ENCODE measurements at regions not wholly inside any gene's neighbourhood (a gene's known extent, or its start where the extent isn't known, plus 50 kb on each side); places are given as distances from the start of the nearest gene placed in this dataset.

DNA sequence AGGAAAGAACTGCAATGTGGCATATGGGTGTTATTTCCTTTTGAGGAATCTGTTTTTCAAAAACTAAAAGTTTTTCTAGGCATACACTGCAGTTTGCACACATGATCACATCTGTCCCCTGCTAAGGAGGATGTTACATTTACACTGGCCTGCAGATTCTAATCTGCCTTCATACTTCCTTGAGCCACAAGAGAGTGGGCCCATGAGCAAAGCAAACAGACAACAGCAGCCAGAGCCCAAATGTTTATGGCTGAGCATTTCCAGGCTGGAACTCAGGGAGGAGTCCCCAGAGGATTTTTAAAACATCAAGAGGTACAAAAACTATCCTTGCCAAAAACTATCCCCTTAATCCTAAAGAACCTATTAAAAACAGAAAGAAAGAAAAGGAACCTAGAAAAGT, 117.2 kb upstream of the MTNR1B start:
- Histone ChIP-seq H3K9ac (ENCODE audit: control insufficient read depth, extremely low read depth, insufficient read depth, low read length) (no peak overlapping the region), H3K27me3 (ENCODE audit: control insufficient read depth, extremely low read depth, insufficient read depth, low read length) (peaks cover 9% of the 10 kb centered on the region), H3K4me1 (ENCODE audit: control insufficient read depth, extremely low read depth, insufficient read depth, low read length) (peaks cover 13% of the 10 kb centered on the region), H2AFZ (ENCODE audit: control insufficient read depth, low read length) (no peak overlapping the region), H3K36me3 (ENCODE audit: control insufficient read depth in 2 of 2, extremely low read depth in 1 of 2, insufficient read depth in 2 of 2, low read length in 2 of 2) (no peaks in the 10 kb centered on the region), H3K27ac (ENCODE audit: control insufficient read depth, insufficient read depth, low read length) (no peak overlapping the region), H3K9me1 (ENCODE audit: control insufficient read depth, extremely low read depth, insufficient read depth, low read length) (no peaks in the 10 kb centered on the region), H3K4me3 (ENCODE audit: control insufficient read depth in 2 of 3, extremely low read depth in 1 of 3, insufficient read depth in 2 of 3, low read depth in 1 of 3, low read length in 3 of 3) (no peak overlapping the region), H3K4me2 (ENCODE audit: control insufficient read depth, extremely low read depth, insufficient read depth, low read depth, low read length) (no peak overlapping the region), H4K20me1 (ENCODE audit: control insufficient read depth, extremely low read depth, insufficient read depth, low read length) (no peaks in the 10 kb centered on the region), H3K79me2 (ENCODE audit: control insufficient read depth, insufficient read depth, low read length) (no peaks in the 10 kb centered on the region), H3K9me3 (ENCODE audit: control insufficient read depth, low read depth, low read length) (no peaks in the 10 kb centered on the region)
- FAIRE-seq, result no peak
- TF ChIP-seq, protein P1, sequence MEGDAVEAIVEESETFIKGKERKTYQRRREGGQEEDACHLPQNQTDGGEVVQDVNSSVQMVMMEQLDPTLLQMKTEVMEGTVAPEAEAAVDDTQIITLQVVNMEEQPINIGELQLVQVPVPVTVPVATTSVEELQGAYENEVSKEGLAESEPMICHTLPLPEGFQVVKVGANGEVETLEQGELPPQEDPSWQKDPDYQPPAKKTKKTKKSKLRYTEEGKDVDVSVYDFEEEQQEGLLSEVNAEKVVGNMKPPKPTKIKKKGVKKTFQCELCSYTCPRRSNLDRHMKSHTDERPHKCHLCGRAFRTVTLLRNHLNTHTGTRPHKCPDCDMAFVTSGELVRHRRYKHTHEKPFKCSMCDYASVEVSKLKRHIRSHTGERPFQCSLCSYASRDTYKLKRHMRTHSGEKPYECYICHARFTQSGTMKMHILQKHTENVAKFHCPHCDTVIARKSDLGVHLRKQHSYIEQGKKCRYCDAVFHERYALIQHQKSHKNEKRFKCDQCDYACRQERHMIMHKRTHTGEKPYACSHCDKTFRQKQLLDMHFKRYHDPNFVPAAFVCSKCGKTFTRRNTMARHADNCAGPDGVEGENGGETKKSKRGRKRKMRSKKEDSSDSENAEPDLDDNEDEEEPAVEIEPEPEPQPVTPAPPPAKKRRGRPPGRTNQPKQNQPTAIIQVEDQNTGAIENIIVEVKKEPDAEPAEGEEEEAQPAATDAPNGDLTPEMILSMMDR (optimal IDR thresholded peaks at IDR 0.05 in 1 of 3, IDR thresholded peaks at IDR 0.05 in 1 of 3, conservative IDR thresholded peaks at IDR 0.05 in 1 of 3; ENCODE audit: extremely low read depth in 1 of 3, insufficient read depth in 2 of 3, low read length in 3 of 3), result no peak
- no peak for TF ChIP-seq EZH2 (IDR thresholded peaks at IDR 0.05; ENCODE audit: low read length)
- no peak for DNase-seq (ENCODE audit: low read depth, low spot score)
- dilution Hi-C loops (cut with MboI; ENCODE audit: extremely low pct_ligation_motif_present, low sequenced_read_pairs), result no loop called here

DNA sequence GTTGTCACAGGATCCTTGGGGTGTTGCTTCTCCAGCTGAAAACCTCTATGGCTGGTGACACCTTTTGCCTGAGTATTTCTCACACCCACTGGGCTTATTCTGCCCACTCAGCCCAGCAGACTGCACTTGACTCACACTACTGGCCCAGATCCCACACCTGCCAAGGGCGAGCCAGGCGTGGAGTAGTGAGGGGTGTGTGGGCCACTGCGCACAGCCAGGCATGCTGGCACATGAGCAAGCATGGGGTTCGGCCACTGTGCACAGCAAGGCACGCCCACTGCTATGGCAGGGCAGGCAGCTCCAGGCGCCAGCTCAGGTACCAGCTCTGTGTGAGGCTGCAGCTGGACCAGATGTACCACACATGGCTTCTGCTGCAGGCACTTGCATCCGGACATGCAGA, 116.5 kb upstream of the MTNR1B start:
- FAIRE-seq, result peak; percentile 92
- Histone ChIP-seq H4K20me1 (ENCODE audit: control insufficient read depth, extremely low read depth, insufficient read depth, low read length) (no peaks in the 10 kb centered on the region), H3K9me1 (ENCODE audit: control insufficient read depth, extremely low read depth, insufficient read depth, low read length) (no peaks in the 10 kb centered on the region), H3K36me3 (ENCODE audit: control insufficient read depth in 2 of 2, extremely low read depth in 1 of 2, insufficient read depth in 2 of 2, low read length in 2 of 2) (no peaks in the 10 kb centered on the region), H3K27me3 (ENCODE audit: control insufficient read depth, extremely low read depth, insufficient read depth, low read length) (peaks cover 13% of the 10 kb centered on the region), H3K9me3 (ENCODE audit: control insufficient read depth, low read depth, low read length) (no peaks in the 10 kb centered on the region), H2AFZ (ENCODE audit: control insufficient read depth, low read length) (no peak overlapping the region), H3K4me3 (ENCODE audit: control insufficient read depth in 2 of 3, extremely low read depth in 1 of 3, insufficient read depth in 2 of 3, low read depth in 1 of 3, low read length in 3 of 3) (no peak overlapping the region), H3K4me2 (ENCODE audit: control insufficient read depth, extremely low read depth, insufficient read depth, low read depth, low read length) (peak overlapping the region; percentile 17), H3K27ac (ENCODE audit: control insufficient read depth, insufficient read depth, low read length) (no peak overlapping the region), H3K9ac (ENCODE audit: control insufficient read depth, extremely low read depth, insufficient read depth, low read length) (no peak overlapping the region), H3K79me2 (ENCODE audit: control insufficient read depth, insufficient read depth, low read length) (no peaks in the 10 kb centered on the region), H3K4me1 (ENCODE audit: control insufficient read depth, extremely low read depth, insufficient read depth, low read length) (peaks cover 13% of the 10 kb centered on the region)
- peak; percentile 83 for DNase-seq (ENCODE audit: low read depth, low spot score)
- dilution Hi-C loops (cut with MboI; ENCODE audit: extremely low pct_ligation_motif_present, low sequenced_read_pairs), result no loop called here
- TF ChIP-seq, protein P1 (optimal IDR thresholded peaks at IDR 0.05 in 1 of 3, IDR thresholded peaks at IDR 0.05 in 1 of 3, conservative IDR thresholded peaks at IDR 0.05 in 1 of 3; ENCODE audit: extremely low read depth in 1 of 3, insufficient read depth in 2 of 3, low read length in 3 of 3), result no peak
- no peak for TF ChIP-seq EZH2 (IDR thresholded peaks at IDR 0.05; ENCODE audit: low read length)

Measured in keratinocyte (primary cell).